ENCODE measurements at regions not wholly inside any gene's neighbourhood (a gene's known extent, or its start where the extent isn't known, plus 50 kb on each side); places are given as distances from the start of the nearest gene placed in this dataset.

DNA sequence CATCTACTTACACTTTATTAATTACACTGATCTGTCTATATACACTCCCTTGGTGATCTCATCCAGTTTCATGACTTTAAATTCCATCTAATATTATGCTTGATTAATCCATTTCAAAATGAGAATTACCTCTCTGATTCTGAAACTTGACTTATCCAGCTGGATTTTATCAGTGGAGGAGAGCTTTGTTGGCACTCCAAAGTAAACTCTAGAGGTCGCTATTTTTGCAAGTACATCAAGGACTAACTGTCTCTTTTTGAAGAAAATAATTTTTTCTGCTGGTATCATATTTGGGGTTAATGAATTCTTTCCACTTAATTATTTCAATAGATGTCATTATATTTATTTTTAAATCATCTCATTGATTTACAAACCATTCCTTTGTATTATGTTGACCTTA is 630.3 kb upstream of the MAN1A1 start:
- no peaks in the 10 kb centered on the region for H3K79me2 ChIP-seq (ENCODE audit: insufficient read depth, low read depth, low read length)
- H3K9me3 ChIP-seq (ENCODE audit: low read length), result no peaks in the 10 kb centered on the region
- no peaks in the 10 kb centered on the region for H3K36me3 ChIP-seq (ENCODE audit: insufficient read depth, low read length)
- H3K4me2 ChIP-seq (ENCODE audit: low read length), result no peak overlapping the region
- H4K20me1 ChIP-seq (ENCODE audit: insufficient read depth, low read length), result no peaks in the 10 kb centered on the region
- POLR2A ChIA-PET, result interaction anchor here (0.6 to 1.1 kb wide), 3 partner anchors 11 to 804 kb away, joined by 3 to 5 read pairs (median 3); no protein-coding TSS in a partner anchor
- DNase-seq (ENCODE audit: low spot score), result peak; percentile 34
- no peak overlapping the region for H3K4me3 ChIP-seq (ENCODE audit: low read depth, low read length, poor library complexity, severe bottlenecking)
- no TSS peak for BruUV-seq (replicated peaks)
- intact Hi-C loops (cut with micrococcal nuclease; ENCODE audit: unreplicated experiment), result loop anchor here (2.0 to 5.0 kb wide), 3 partner anchors 237 to 648 kb away; no protein-coding TSS in a partner anchor
- no peaks in the 10 kb centered on the region for H3K4me1 ChIP-seq (ENCODE audit: insufficient read depth, low read length, poor library complexity, severe bottlenecking)
- TF ChIP-seq, protein P1, sequence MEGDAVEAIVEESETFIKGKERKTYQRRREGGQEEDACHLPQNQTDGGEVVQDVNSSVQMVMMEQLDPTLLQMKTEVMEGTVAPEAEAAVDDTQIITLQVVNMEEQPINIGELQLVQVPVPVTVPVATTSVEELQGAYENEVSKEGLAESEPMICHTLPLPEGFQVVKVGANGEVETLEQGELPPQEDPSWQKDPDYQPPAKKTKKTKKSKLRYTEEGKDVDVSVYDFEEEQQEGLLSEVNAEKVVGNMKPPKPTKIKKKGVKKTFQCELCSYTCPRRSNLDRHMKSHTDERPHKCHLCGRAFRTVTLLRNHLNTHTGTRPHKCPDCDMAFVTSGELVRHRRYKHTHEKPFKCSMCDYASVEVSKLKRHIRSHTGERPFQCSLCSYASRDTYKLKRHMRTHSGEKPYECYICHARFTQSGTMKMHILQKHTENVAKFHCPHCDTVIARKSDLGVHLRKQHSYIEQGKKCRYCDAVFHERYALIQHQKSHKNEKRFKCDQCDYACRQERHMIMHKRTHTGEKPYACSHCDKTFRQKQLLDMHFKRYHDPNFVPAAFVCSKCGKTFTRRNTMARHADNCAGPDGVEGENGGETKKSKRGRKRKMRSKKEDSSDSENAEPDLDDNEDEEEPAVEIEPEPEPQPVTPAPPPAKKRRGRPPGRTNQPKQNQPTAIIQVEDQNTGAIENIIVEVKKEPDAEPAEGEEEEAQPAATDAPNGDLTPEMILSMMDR (conservative IDR thresholded peaks at IDR 0.05; ENCODE audit: low read length), result peak; percentile 82
- no peak for TF ChIP-seq EZH2phosphoT487 (IDR thresholded peaks at IDR 0.05; ENCODE audit: borderline replicate concordance, low read depth, low read length)
- CTCF ChIA-PET (ENCODE audit: unreplicated experiment), result no interaction called here
- no peak overlapping the region for H2AFZ ChIP-seq (ENCODE audit: low read length)
- H3K9me2 ChIP-seq (ENCODE audit: insufficient read depth, low read length), result no peaks in the 10 kb centered on the region
- no peak overlapping the region for H3K27ac ChIP-seq (ENCODE audit: low read depth, low read length, poor library complexity, severe bottlenecking)

DNA sequence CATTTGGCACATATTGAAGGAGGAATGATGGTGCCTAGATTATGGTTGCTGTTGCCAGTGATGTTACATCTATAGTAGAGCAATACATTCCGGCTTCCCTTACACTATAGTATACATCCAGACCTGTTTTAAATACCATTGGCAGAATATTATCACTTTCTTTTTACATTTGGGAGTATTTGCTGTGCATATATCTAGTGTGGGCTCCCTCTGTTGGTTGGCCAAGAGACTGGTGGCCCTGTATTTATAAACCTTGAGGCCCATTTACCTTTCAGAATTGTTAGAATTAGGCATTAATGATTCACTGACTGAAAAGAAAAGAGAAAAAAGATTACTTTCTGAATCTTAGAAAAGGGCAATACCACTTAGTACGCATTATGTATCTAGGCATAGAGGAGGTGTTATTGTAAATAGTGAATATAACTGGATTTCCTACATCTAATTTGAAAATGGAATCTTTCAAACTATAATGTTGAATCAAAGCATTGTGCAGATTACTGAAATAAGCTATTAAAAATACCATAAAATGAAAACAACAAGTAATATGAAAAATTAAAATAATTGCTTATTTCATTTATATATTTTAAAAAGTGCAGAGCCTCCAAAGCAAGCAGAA is 628.8 kb upstream of the MAN1A1 start:
- POLR2A ChIA-PET, result interaction anchor here (0.8 kb wide), 2 partner anchors 166 to 217 kb away, joined by 3 read pairs; no protein-coding TSS in a partner anchor

More for the DNA sequence above, 628.8 kb upstream of the MAN1A1 start:
- Histone ChIP-seq H3K9me2 (ENCODE audit: insufficient read depth, low read length) (no peaks in the 10 kb centered on the region), H3K36me3 (ENCODE audit: insufficient read depth, low read length) (no peaks in the 10 kb centered on the region), H4K20me1 (ENCODE audit: insufficient read depth, low read length) (no peaks in the 10 kb centered on the region), H3K27ac (ENCODE audit: low read depth, low read length, poor library complexity, severe bottlenecking) (no peak overlapping the region), H3K9me3 (ENCODE audit: low read length) (no peaks in the 10 kb centered on the region), H2AFZ (ENCODE audit: low read length) (no peak overlapping the region), H3K4me1 (ENCODE audit: insufficient read depth, low read length, poor library complexity, severe bottlenecking) (no peaks in the 10 kb centered on the region), H3K4me2 (ENCODE audit: low read length) (no peak overlapping the region), H3K4me3 (ENCODE audit: low read depth, low read length, poor library complexity, severe bottlenecking) (no peak overlapping the region), H3K79me2 (ENCODE audit: insufficient read depth, low read depth, low read length) (no peaks in the 10 kb centered on the region)
- peak; percentile 46 for DNase-seq (ENCODE audit: low spot score)
- TF ChIP-seq, protein P1 (conservative IDR thresholded peaks at IDR 0.05; ENCODE audit: low read length), result peak; percentile 83
- no peak for TF ChIP-seq EZH2phosphoT487 (IDR thresholded peaks at IDR 0.05; ENCODE audit: borderline replicate concordance, low read depth, low read length)
- BruUV-seq (replicated peaks), result no TSS peak
- intact Hi-C loops (cut with micrococcal nuclease; ENCODE audit: unreplicated experiment), result loop anchor here (5.0 kb wide), 2 partner anchors 626 to 646 kb away; no protein-coding TSS in a partner anchor
- CTCF ChIA-PET (ENCODE audit: unreplicated experiment), result no interaction called here
